GM18502 (cell line): ENCODE measurements at regions not wholly inside any gene's neighbourhood (a gene's known extent, or its start where the extent isn't known, plus 50 kb on each side); places are given as distances from the start of the nearest gene placed in this dataset.
A peak's percentile ranks its signal among the peaks of the same experiment; 100 is the strongest.

Source experiments
- ATAC-seq: cut with Tn5 transposase; IDR thresholded peaks from one replicate; pipeline ENCODE4 v1.9.1; 2021; ENCODE audit warnings: mild to moderate bottlenecking; ENCODE audit not compliant: unreplicated experiment, poor library complexity

GRCh38 chr18:44035554-44035953, 645.1 kb upstream of the SETBP1 start:
- no peak for ATAC-seq

- no peak for ATAC-seq
Observed at GRCh38 chr18:44036501-44036900, 644.2 kb upstream of the SETBP1 start.

GRCh38 chr18:44039216-44039615, 641.5 kb upstream of the SETBP1 start:
- no peak for ATAC-seq

- ATAC-seq: no peak
Observed at GRCh38 chr18:44039826-44040225, 640.9 kb upstream of the SETBP1 start.

- no peak for ATAC-seq
Observed at GRCh38 chr18:44041553-44041952, 639.1 kb upstream of the SETBP1 start.

- ATAC-seq: no peak
Observed at GRCh38 chr18:44041961-44042360, 638.7 kb upstream of the SETBP1 start.

- ATAC-seq: no peak
Observed at GRCh38 chr18:44046376-44046975, 634.2 kb upstream of the SETBP1 start.

GRCh38 chr18:44047585-44047984, 633.1 kb upstream of the SETBP1 start:
- no peak for ATAC-seq

- ATAC-seq: no peak
Observed at GRCh38 chr18:44048435-44048834, 632.3 kb upstream of the SETBP1 start.

GRCh38 chr18:44048846-44049245, 631.8 kb upstream of the SETBP1 start:
- no peak for ATAC-seq

- ATAC-seq: no peak
Observed at GRCh38 chr18:44051026-44051425, 629.7 kb upstream of the SETBP1 start.

GRCh38 chr18:44054514-44054913, 626.2 kb upstream of the SETBP1 start:
- peak; percentile 65 for ATAC-seq

- no peak for ATAC-seq
Observed at GRCh38 chr18:44060197-44060596, 620.5 kb upstream of the SETBP1 start.

- no peak for ATAC-seq
Observed at GRCh38 chr18:44061438-44061837, 619.2 kb upstream of the SETBP1 start.

GRCh38 chr18:44062345-44062744, 618.3 kb upstream of the SETBP1 start:
- peak; percentile 66 for ATAC-seq

- ATAC-seq: no peak
Observed at GRCh38 chr18:44065206-44065605, 615.5 kb upstream of the SETBP1 start.

- no peak for ATAC-seq
Observed at GRCh38 chr18:44066541-44066940, 614.1 kb upstream of the SETBP1 start.

GRCh38 chr18:44067186-44067585, 613.5 kb upstream of the SETBP1 start:
- ATAC-seq: no peak

- ATAC-seq: no peak
Observed at GRCh38 chr18:44075038-44075437, 605.6 kb upstream of the SETBP1 start.

- ATAC-seq: no peak
Observed at GRCh38 chr18:44079606-44080005, 601.1 kb upstream of the SETBP1 start.

GRCh38 chr18:44080054-44080453, 600.6 kb upstream of the SETBP1 start:
- ATAC-seq: no peak

GRCh38 chr18:44089732-44090131, 591.0 kb upstream of the SETBP1 start:
- ATAC-seq: no peak

- no peak for ATAC-seq
Observed at GRCh38 chr18:44090453-44090852, 590.2 kb upstream of the SETBP1 start.
